Naive B cell (primary cell): ENCODE measurements at regions not wholly inside any gene's neighbourhood (a gene's known extent, or its start where the extent isn't known, plus 50 kb on each side); places are given as distances from the start of the nearest gene placed in this dataset.
"Not testable (repeated sequence)": the region's sequence is repeated elsewhere in the genome, so short reads cannot be mapped to it uniquely, and the experiment has no call there.

Experiments used
- ATAC-seq, 2 donors: fragments of 150-1000 bp; cut with Tn5 transposase; 2 replicates each; pipeline ENCODE4 v1.10.0; 2021; ENCODE audit warnings: low read depth in 2 of 2, mild to moderate bottlenecking in 2 of 2, moderate library complexity in 2 of 2
- DNase-seq: peaks from one replicate; pipeline ENCODE4 v3.0.0; 2022
- H3K27ac Mint-ChIP-seq, 6 donors: one replicate each; pipeline ENCODE4 v1.8.0; 2020 to 2022; ENCODE audit warnings: mild to moderate bottlenecking in 6 of 6, mixed read lengths in 6 of 6, moderate library complexity in 5 of 6, inconsistent platforms in 2 of 6
- H3K27me3 Mint-ChIP-seq, 3 donors: one replicate each; pipeline ENCODE4 v1.8.0; 2021 to 2022; ENCODE audit warnings: mixed read lengths in 3 of 3, mild to moderate bottlenecking in 1 of 3
- H3K36me3 Mint-ChIP-seq, 2 donors: one replicate each; pipeline ENCODE4 v1.8.0; 2020 to 2022; ENCODE audit warnings: mixed read lengths in 2 of 2, inconsistent platforms in 1 of 2, mild to moderate bottlenecking in 1 of 2
- H3K4me1 Mint-ChIP-seq, 3 donors: one replicate each; pipeline ENCODE4 v1.8.0; 2020 to 2022; ENCODE audit warnings: mixed read lengths in 3 of 3, inconsistent platforms in 1 of 3, mild to moderate bottlenecking in 1 of 3, moderate library complexity in 1 of 3
- H3K4me3 Mint-ChIP-seq, 8 donors: one replicate each; pipeline ENCODE4 v1.8.0; 2020 to 2022; ENCODE audit warnings: mild to moderate bottlenecking in 8 of 8, mixed read lengths in 8 of 8, moderate library complexity in 8 of 8, inconsistent platforms in 2 of 8
- H3K9me3 Mint-ChIP-seq, 7 donors: one replicate each; pipeline ENCODE4 v1.8.0; 2020 to 2022; ENCODE audit warnings: mixed read lengths in 7 of 7, mild to moderate bottlenecking in 5 of 7, inconsistent platforms in 2 of 7, moderate library complexity in 1 of 7

DNA sequence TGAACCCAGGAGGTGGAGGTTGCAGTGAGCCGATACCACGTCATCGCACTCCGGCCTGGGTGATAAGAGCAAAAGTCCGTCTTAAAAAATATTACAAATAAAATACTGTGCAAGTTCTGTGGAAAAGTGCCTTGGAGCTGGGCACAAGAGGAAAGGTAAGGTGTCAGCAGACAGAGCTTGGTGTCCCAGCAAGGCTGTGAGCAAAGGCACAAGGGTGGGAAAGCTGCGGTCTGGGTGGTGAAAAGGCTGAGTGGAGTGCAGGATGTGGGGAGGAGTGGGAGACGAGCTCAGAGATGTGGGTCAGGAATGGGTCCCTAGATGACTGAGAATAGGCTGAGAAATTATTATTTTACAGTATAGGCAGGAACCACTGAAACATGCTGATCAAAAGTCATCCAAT is 150.6 kb downstream of the RHOU start:
- Mint-ChIP-seq H3K4me1 (no peaks in the 10 kb centered on the region), H3K36me3 (peaks cover 0 to 9% of the 10 kb centered on the region in 2 donors), H3K9me3 (peaks cover 0 to 17% (median 9%) of the 10 kb centered on the region in 7 donors), H3K4me3 (no peak overlapping the region), H3K27me3 (peaks cover 0 to 15% (median 15%) of the 10 kb centered on the region in 3 donors), H3K27ac (peak overlapping the region in 1 of 6 donors; percentile 52)
- no peak for ATAC-seq
- no peak for DNase-seq

DNA sequence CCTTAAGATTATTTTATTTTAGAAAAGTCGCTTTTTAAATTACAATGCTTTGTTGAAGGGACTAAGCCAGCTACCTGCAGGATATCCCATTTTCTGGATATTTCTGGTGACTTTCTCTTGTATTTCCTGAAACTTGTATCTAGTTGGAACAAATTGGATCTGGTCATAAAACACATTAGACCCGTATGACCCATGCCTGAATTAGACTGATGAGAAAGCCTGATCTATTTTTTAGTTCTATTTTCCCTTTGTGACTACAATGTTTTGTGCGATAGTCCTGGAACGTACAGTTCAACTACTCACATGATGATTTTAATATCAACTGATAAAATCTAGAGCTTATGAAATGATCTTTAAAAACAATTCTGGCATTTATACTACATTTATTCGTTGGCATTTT is 151.8 kb downstream of the RHOU start:
- Mint-ChIP-seq H3K4me3 (no peak overlapping the region), H3K27ac (no peak overlapping the region), H3K36me3 (peaks cover 0 to 9% of the 10 kb centered on the region in 2 donors), H3K9me3 (peaks cover 0 to 17% (median 9%) of the 10 kb centered on the region in 7 donors), H3K27me3 (peaks cover 0 to 19% (median 15%) of the 10 kb centered on the region in 3 donors), H3K4me1 (no peaks in the 10 kb centered on the region)
- no peak for ATAC-seq
- DNase-seq: no peak

DNA sequence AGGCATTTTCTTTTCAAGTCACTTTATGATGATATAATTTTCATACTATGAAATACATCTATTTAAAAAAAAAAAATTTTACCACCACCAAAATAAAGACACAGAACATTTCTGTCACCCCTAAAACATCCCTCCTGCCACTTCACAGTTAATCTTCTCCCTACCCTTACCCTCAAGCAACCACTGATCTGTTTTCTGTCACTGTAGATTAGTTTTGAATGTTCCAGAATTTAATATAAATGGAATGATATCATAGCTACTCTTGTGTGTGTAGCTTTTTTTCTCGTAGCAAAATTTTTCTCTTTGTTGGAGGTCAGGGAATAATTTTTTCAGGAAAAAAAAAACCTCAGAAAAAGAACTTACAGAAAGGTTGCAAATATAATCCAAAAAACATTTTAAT is 152.7 kb downstream of the RHOU start:
- Mint-ChIP-seq H3K27me3 (peaks cover 0 to 19% (median 15%) of the 10 kb centered on the region in 3 donors), H3K4me3 (no peak overlapping the region), H3K36me3 (peaks cover 0 to 9% of the 10 kb centered on the region in 2 donors), H3K9me3 (peaks cover 0 to 15% (median 9%) of the 10 kb centered on the region in 7 donors), H3K4me1 (no peaks in the 10 kb centered on the region), H3K27ac (no peak overlapping the region)
- ATAC-seq: no peak
- no peak for DNase-seq

DNA sequence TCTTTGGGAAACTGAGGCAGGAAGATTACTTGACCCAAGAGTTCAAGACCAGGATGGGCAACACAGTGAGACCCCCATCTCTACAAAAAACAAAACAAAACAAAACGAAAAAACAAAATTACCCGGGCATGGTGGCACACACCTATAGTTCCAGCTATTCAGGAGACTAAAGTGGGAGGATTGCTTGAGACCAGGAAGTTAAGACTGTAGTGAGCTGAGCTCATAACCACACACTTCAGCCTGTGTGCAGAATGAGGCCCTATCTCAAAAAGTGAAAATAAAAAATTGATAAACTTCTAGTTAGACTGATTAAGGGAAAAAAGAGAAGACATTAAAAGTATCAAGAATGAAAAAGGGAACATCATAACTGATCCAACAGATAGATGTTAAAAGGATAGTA is 154.0 kb downstream of the RHOU start:
- Mint-ChIP-seq H3K4me1 (no peaks in the 10 kb centered on the region), H3K27ac (peak overlapping the region in 1 of 6 donors; percentile 41), H3K9me3 (peaks cover 0 to 9% (median 4%) of the 10 kb centered on the region in 7 donors), H3K36me3 (peaks cover 0 to 2% of the 10 kb centered on the region in 2 donors), H3K4me3 (peak overlapping the region in 1 of 8 donors; percentile 44), H3K27me3 (peaks cover 0 to 12% (median 11%) of the 10 kb centered on the region in 3 donors)
- DNase-seq: no peak
- no peak for ATAC-seq

DNA sequence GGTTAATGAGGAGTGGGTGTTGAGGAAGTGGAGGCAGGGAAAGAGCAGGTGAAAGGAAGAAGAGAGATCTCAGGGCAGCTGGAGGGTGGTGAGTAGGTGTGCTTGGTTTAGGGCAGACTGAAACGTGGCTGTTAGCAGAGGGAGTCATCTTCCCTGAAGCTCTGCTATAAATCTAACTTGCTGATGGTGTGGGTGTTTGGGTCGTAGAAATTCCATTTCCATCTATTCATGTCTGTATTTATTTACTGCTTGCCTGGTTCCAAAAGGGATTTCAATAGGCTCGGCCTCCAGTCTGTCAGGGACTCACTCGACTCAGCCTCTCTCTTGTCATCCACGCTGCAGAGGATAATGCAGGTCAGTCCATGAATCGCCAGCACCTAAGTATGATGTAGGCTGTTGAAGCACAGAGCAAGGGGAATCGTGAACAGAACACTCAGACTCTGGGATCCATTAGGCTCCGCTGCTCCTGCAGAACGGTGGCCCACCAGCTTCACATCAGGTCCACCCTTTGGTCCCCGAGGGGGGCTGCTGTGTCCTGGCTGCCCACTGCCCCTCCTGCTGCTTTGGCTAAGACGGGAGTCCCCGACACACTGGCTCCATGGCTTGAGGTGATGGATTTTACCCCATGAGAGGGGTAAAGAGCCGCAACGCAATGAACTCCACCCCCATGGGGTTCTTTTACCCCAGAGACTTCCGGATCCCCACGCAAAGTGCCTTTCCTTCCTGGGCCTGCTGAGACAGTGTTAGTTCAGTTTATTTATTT is 156.2 kb downstream of the RHOU start:
- H3K27me3 Mint-ChIP-seq: peaks cover 0 to 10% (median 5%) of the 10 kb centered on the region in 3 donors
- H3K4me1 Mint-ChIP-seq: no peaks in the 10 kb centered on the region

DNA sequence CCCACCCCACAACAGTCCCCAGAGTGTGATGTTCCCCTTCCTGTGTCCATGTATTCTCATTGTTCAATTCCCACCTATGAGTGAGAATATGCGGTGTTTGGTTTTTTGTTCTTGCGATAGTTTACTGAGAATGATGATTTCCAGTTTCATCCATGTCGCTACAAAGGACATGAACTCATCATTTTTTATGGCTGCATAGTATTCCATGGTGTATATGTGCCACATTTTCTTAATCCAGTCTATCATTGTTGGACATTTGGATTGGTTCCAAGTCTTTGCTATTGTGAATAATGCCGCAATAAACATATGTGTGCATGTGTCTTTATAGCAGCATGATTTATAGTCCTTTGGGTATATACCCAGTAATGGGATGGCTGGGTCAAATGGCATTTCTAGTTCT is 156.9 kb downstream of the RHOU start:
- H3K9me3 Mint-ChIP-seq, H3K27ac Mint-ChIP-seq, H3K36me3 Mint-ChIP-seq, H3K27me3 Mint-ChIP-seq, H3K4me1 Mint-ChIP-seq, DNase-seq, H3K4me3 Mint-ChIP-seq, ATAC-seq: not testable (repeated sequence)

More for the DNA sequence above, 156.2 kb downstream of the RHOU start:
- Mint-ChIP-seq H3K36me3 (no peaks in the 10 kb centered on the region), H3K9me3 (peaks cover 0 to 7% (median 0%) of the 10 kb centered on the region in 7 donors), H3K27ac (no peak overlapping the region), H3K4me3 (peak overlapping the region in 1 of 8 donors; percentile 61)
- DNase-seq (no peak), ATAC-seq (no peak)

DNA sequence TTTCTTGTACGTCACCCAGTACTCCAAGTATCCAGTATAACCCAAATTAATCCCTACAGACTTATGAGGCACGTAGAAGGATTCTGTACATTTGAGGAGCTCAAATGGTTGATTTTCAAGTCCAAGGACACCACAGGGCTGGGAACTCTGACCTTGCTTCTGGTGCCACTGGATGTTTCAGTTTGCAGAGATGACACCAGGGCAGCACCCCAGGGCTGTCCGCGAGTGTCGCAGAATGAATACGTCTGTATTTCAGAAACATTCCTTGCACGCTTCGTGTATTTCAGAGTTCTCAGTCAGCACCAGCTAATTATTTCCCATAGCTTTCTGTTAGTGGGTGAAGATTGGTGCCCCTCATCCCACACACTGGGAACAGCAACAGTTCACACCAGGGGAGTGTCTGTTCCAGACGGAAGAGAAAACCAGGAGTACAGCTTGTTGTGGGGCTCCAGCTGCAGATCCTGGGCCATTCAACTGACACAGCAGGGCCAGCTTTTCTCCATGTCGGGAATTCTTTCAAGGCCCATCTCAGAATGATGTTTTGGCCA is 159.2 kb downstream of the RHOU start:
- Mint-ChIP-seq H3K9me3 (peaks cover 0 to 7% (median 0%) of the 10 kb centered on the region in 7 donors), H3K27me3 (peaks cover 0 to 18% (median 5%) of the 10 kb centered on the region in 3 donors), H3K36me3 (no peaks in the 10 kb centered on the region), H3K4me1 (peaks cover 4 to 8% (median 6%) of the 10 kb centered on the region in 3 donors), H3K4me3 (no peak overlapping the region), H3K27ac (no peak overlapping the region)
- no peak for DNase-seq
- no peak for ATAC-seq

DNA sequence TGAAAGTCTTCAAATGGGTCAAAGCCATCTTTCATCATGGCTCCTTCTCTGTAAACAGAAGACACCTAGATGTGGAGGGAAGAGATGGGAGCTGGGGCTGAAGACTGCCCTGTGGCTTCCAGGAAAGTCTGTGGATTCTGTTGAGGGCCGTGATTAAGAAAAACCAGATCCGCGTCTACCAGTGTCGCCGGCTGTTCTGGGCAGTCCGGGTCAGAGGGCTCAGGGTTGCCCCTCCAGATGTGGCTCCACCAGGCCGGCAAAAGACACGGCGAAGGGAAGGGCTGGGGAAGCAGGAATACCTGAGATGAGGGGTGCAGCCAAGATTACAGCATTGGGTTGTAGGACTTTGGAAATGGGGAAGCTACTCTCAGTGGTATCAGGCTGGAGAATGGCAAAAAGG is 162.6 kb downstream of the RHOU start:
- Mint-ChIP-seq H3K9me3 (peaks cover 0 to under 1% (median 0%) of the 10 kb centered on the region in 7 donors), H3K27me3 (peaks cover 0 to 15% (median 0%) of the 10 kb centered on the region in 3 donors), H3K36me3 (no peaks in the 10 kb centered on the region), H3K4me1 (peaks cover 4 to 8% (median 6%) of the 10 kb centered on the region in 3 donors), H3K4me3 (peak overlapping the region in 1 of 8 donors; percentile 73), H3K27ac (no peak overlapping the region)
- no peak for ATAC-seq
- DNase-seq: no peak

DNA sequence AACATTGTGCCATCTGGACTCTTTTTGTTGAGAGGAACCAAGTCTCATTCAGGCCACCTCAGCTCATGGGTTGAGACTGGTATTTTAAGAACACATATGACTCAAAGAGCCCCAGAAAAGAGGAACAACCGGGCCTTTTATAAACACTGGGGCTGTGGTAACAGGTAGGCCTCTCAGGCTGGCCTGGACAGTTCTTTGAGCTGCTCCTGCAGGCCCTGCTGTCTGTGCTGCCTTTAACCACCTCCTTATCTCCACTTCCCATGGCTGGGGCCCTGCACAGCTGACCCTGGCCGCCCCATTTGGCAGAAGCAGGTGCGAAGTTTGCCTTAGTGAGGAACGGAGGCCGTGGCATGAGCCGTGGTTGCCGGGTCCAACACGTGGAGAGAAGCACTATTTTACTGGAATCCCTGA is 163.3 kb downstream of the RHOU start:
- H3K36me3 Mint-ChIP-seq: no peaks in the 10 kb centered on the region
- H3K4me1 Mint-ChIP-seq: peaks cover 4 to 8% (median 6%) of the 10 kb centered on the region in 3 donors
- H3K27ac Mint-ChIP-seq: peak overlapping the region in 1 of 6 donors; percentile 12
- ATAC-seq (no peak), DNase-seq (no peak)
- peaks cover 0 to 15% (median 0%) of the 10 kb centered on the region in 3 donors for H3K27me3 Mint-ChIP-seq
- no peak overlapping the region for H3K4me3 Mint-ChIP-seq
- no peaks in the 10 kb centered on the region for H3K9me3 Mint-ChIP-seq

DNA sequence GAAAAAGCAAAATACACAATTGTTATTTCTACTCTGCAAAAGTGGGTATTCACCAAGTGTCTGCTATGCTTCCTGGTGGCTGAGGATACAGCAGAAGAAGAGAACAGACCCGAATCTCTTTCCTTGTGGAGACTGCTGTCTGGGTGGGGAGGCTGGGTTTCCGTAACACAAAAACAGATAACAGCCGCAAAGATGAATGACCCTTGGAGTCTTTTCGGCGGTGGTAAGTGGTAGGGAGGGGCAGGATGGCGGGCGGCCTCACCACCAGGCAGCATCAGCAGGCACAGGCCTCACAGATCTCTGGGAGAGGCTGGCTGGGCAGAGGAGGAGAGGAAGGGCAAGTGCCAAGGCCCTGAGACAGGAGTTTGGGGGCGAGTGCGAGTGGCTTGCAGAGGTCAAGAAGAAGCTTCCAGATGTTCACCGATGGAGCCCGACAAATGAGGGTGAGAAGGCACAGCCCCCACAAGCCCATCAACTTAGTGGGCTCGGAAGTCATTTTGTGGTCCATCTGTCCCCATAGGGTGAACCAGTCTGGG is 164.2 kb downstream of the RHOU start:
- H3K9me3 Mint-ChIP-seq: no peaks in the 10 kb centered on the region
- no peak overlapping the region for H3K4me3 Mint-ChIP-seq
- ATAC-seq: no peak
- peaks cover 4 to 8% (median 6%) of the 10 kb centered on the region in 3 donors for H3K4me1 Mint-ChIP-seq
- peaks cover 0 to 15% (median 0%) of the 10 kb centered on the region in 3 donors for H3K27me3 Mint-ChIP-seq
- no peak overlapping the region for H3K27ac Mint-ChIP-seq
- no peaks in the 10 kb centered on the region for H3K36me3 Mint-ChIP-seq
- no peak for DNase-seq

DNA sequence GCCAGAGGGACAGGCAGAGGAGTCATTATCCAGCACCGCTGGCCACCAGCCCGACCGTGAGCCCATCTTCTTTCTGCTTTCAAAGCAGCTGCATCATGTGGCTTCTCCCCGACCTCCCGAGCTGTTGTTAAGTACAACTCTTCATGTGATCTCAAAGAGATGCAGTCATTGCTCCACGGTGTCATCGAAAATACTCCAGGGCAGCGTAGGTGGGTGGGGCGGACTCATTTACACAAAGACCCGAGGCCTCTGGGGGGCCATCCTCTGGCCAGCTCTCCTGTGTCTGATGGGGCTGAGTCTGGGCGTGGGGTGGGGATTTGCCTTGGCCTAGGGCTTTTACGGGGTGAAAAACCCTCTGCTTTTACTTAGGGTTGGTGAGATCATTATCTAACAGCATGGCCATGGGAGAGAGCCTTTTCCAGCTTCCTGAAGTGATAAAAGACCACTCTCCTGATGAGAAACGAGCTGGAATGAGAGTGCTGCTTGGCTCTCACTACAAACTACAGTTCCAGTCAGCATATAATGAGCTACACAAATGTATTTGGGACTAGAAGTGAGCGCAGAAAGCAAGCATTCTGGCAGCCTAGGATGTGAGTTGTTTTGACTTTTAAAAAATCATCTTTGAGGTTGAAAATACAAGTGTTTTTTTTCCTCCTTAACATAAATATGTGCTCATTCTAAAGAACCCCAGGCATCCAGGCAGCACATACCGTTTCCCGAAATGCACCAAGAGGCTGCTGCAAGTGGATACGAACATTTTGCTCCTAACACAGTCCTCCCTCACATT is 165.0 kb downstream of the RHOU start:
- Mint-ChIP-seq H3K4me3 (no peak overlapping the region), H3K9me3 (no peaks in the 10 kb centered on the region), H3K36me3 (no peaks in the 10 kb centered on the region), H3K27me3 (peaks cover 0 to 15% (median 4%) of the 10 kb centered on the region in 3 donors), H3K4me1 (peaks cover 4 to 8% (median 6%) of the 10 kb centered on the region in 3 donors), H3K27ac (no peak overlapping the region)
- no peak for ATAC-seq
- DNase-seq: no peak

DNA sequence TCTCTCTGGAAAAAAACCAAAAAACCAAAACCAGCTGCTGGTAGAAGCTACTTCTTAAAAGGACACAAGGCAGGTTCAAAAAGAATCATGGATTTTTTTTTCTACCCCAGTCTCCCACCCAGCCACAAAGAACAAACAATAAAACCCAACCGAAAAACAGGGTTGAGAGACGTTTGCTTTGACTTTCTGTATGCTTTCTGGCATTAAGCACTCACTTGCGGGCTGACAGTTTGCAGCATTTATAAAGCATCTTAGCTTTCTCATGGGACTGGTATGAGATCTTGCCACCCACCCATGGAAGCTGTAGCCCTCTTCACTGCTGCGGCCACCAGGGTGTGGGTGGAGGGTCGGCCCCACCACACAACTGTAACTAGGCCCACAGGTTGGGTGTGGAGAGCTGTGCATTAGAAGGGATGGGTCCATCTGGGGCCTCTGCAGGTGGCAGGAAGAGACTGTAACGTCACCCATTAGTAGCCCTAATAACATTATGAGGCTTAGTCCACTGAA is 165.7 kb downstream of the RHOU start:
- H3K27ac Mint-ChIP-seq: no peak overlapping the region
- H3K9me3 Mint-ChIP-seq: no peaks in the 10 kb centered on the region
- peaks cover 0 to 15% (median 4%) of the 10 kb centered on the region in 3 donors for H3K27me3 Mint-ChIP-seq
- no peaks in the 10 kb centered on the region for H3K36me3 Mint-ChIP-seq
- H3K4me1 Mint-ChIP-seq: peaks cover 4 to 8% (median 6%) of the 10 kb centered on the region in 3 donors
- H3K4me3 Mint-ChIP-seq: no peak overlapping the region
- no peak for ATAC-seq
- DNase-seq: no peak
